ENCODE measurements at regions not wholly inside any gene's neighbourhood (a gene's known extent, or its start where the extent isn't known, plus 50 kb on each side); places are given as distances from the start of the nearest gene placed in this dataset.

- DNase-seq (ENCODE audit: low read depth) (no peak), FAIRE-seq (no peak)
- no peaks in the 10 kb centered on the region for H3K79me2 ChIP-seq (ENCODE audit: insufficient read depth, low read length)
- H3K36me3 Mint-ChIP-seq (ENCODE audit: low read depth, unreplicated experiment), result no peaks in the 10 kb centered on the region
- TF ChIP-seq CTCF (IDR thresholded peaks at IDR 0.05; ENCODE audit: insufficient read depth, low read depth, low read length) (no peak), EZH2 (IDR thresholded peaks at IDR 0.05; ENCODE audit: insufficient read depth, low read length) (no peak)
- H3K9ac ChIP-seq (ENCODE audit: low read length), result no peak overlapping the region
- H3K4me3 Mint-ChIP-seq (ENCODE audit: unreplicated experiment), result no peak overlapping the region
- no peaks in the 10 kb centered on the region for H3K4me1 Mint-ChIP-seq (ENCODE audit: low read depth, unreplicated experiment)
- no peak overlapping the region for H2AFZ ChIP-seq (ENCODE audit: low read depth, low read length)
- H3K4me3 ChIP-seq (ENCODE audit: insufficient read depth, low read depth, low read length), result no peak overlapping the region
- H3K9me3 ChIP-seq (ENCODE audit: insufficient read depth, low read depth, low read length), result no peaks in the 10 kb centered on the region
- H3K4me1 ChIP-seq (ENCODE audit: insufficient read depth, low read length), result no peaks in the 10 kb centered on the region
- no peaks in the 10 kb centered on the region for H4K20me1 ChIP-seq (ENCODE audit: insufficient read depth, low read length)
- H3K9me3 Mint-ChIP-seq (ENCODE audit: unreplicated experiment), result peaks cover 1% of the 10 kb centered on the region
- H3K4me2 ChIP-seq (ENCODE audit: low read length), result no peak overlapping the region
- H3K27ac Mint-ChIP-seq (ENCODE audit: unreplicated experiment), result no peak overlapping the region
- H3K27ac ChIP-seq (ENCODE audit: low read depth, low read length), result no peak overlapping the region
- no peaks in the 10 kb centered on the region for H3K27me3 ChIP-seq (ENCODE audit: insufficient read depth, low read length)
- H3K27me3 Mint-ChIP-seq (ENCODE audit: low read depth, unreplicated experiment), result no peaks in the 10 kb centered on the region
- H3K36me3 ChIP-seq (ENCODE audit: insufficient read depth, low read length), result no peaks in the 10 kb centered on the region
Measured at GRCh38 chr15:46636206-46636605, 1001.4 kb downstream of the SQOR start.

GRCh38 chr15:46644501-46645481, 1010.0 kb downstream of the SQOR start:
- DNase-seq (ENCODE audit: low read depth) (no peak), FAIRE-seq (no peak)
- Mint-ChIP-seq H3K27me3 (ENCODE audit: low read depth, unreplicated experiment) (no peaks in the 10 kb centered on the region), H3K27ac (ENCODE audit: unreplicated experiment) (no peak overlapping the region), H3K9me3 (ENCODE audit: unreplicated experiment) (peaks cover 4% of the 10 kb centered on the region), H3K4me3 (ENCODE audit: unreplicated experiment) (no peak overlapping the region), H3K36me3 (ENCODE audit: low read depth, unreplicated experiment) (no peaks in the 10 kb centered on the region), H3K4me1 (ENCODE audit: low read depth, unreplicated experiment) (no peaks in the 10 kb centered on the region)
- no peak for TF ChIP-seq CTCF (IDR thresholded peaks at IDR 0.05; ENCODE audit: insufficient read depth, low read depth, low read length)
- no peak for TF ChIP-seq EZH2 (IDR thresholded peaks at IDR 0.05; ENCODE audit: insufficient read depth, low read length)
- Histone ChIP-seq H3K79me2 (ENCODE audit: insufficient read depth, low read length) (no peaks in the 10 kb centered on the region), H3K9me3 (ENCODE audit: insufficient read depth, low read depth, low read length) (no peaks in the 10 kb centered on the region), H4K20me1 (ENCODE audit: insufficient read depth, low read length) (no peaks in the 10 kb centered on the region), H3K4me3 (ENCODE audit: insufficient read depth, low read depth, low read length) (no peak overlapping the region), H3K27me3 (ENCODE audit: insufficient read depth, low read length) (no peaks in the 10 kb centered on the region), H3K27ac (ENCODE audit: low read depth, low read length) (no peak overlapping the region), H3K9ac (ENCODE audit: low read length) (no peak overlapping the region), H3K36me3 (ENCODE audit: insufficient read depth, low read length) (no peaks in the 10 kb centered on the region), H2AFZ (ENCODE audit: low read depth, low read length) (no peak overlapping the region), H3K4me2 (ENCODE audit: low read length) (no peak overlapping the region), H3K4me1 (ENCODE audit: insufficient read depth, low read length) (no peaks in the 10 kb centered on the region)

- H3K4me2 ChIP-seq (ENCODE audit: low read length), result no peak overlapping the region
- no peak for DNase-seq (ENCODE audit: low read depth)
Measured at GRCh38 chr15:46646490-46646889, 1011.7 kb downstream of the SQOR start.

More at GRCh38 chr15:46646490-46646889, 1011.7 kb downstream of the SQOR start:
- Mint-ChIP-seq H3K27ac (ENCODE audit: unreplicated experiment) (no peak overlapping the region), H3K4me3 (ENCODE audit: unreplicated experiment) (no peak overlapping the region), H3K27me3 (ENCODE audit: low read depth, unreplicated experiment) (no peaks in the 10 kb centered on the region), H3K9me3 (ENCODE audit: unreplicated experiment) (peaks cover 4% of the 10 kb centered on the region), H3K36me3 (ENCODE audit: low read depth, unreplicated experiment) (no peaks in the 10 kb centered on the region), H3K4me1 (ENCODE audit: low read depth, unreplicated experiment) (no peaks in the 10 kb centered on the region)
- no peak overlapping the region for H3K4me3 ChIP-seq (ENCODE audit: insufficient read depth, low read depth, low read length)
- no peaks in the 10 kb centered on the region for H3K27me3 ChIP-seq (ENCODE audit: insufficient read depth, low read length)
- H2AFZ ChIP-seq (ENCODE audit: low read depth, low read length), result no peak overlapping the region
- no peaks in the 10 kb centered on the region for H3K9me3 ChIP-seq (ENCODE audit: insufficient read depth, low read depth, low read length)
- H3K27ac ChIP-seq (ENCODE audit: low read depth, low read length), result no peak overlapping the region
- H3K79me2 ChIP-seq (ENCODE audit: insufficient read depth, low read length), result no peaks in the 10 kb centered on the region
- FAIRE-seq, result no peak
- TF ChIP-seq EZH2 (IDR thresholded peaks at IDR 0.05; ENCODE audit: insufficient read depth, low read length), result no peak
- TF ChIP-seq CTCF (IDR thresholded peaks at IDR 0.05; ENCODE audit: insufficient read depth, low read depth, low read length), result no peak
- H3K9ac ChIP-seq (ENCODE audit: low read length), result no peak overlapping the region
- H4K20me1 ChIP-seq (ENCODE audit: insufficient read depth, low read length), result no peaks in the 10 kb centered on the region
- no peaks in the 10 kb centered on the region for H3K4me1 ChIP-seq (ENCODE audit: insufficient read depth, low read length)
- no peaks in the 10 kb centered on the region for H3K36me3 ChIP-seq (ENCODE audit: insufficient read depth, low read length)

All from astrocyte (in vitro differentiated cells and primary cell).